Osteoblast (primary cell): ENCODE measurements at regions not wholly inside any gene's neighbourhood (a gene's known extent, or its start where the extent isn't known, plus 50 kb on each side); places are given as distances from the start of the nearest gene placed in this dataset.
"Not testable (repeated sequence)": the region's sequence is repeated elsewhere in the genome, so short reads cannot be mapped to it uniquely, and the experiment has no call there.

Experiments
- DNase-seq: peaks from one replicate; pipeline ENCODE4 v3.0.0; 2011; ENCODE audit warnings: low spot score, mixed read lengths; ENCODE audit not compliant: insufficient read length; ENCODE audit errors: missing footprints
- H2AFZ ChIP-seq: 2 replicates; pipeline ENCODE4 v1.6.0; 2011; ENCODE audit warnings: mild to moderate bottlenecking, low read length
- H3K27ac ChIP-seq: 2 replicates; pipeline ENCODE4 v1.5.1; 2011; ENCODE audit warnings: mild to moderate bottlenecking, low read depth, low read length, moderate library complexity
- H3K27me3 ChIP-seq: 2 replicates; pipeline ENCODE4 v1.6.0; 2012; ENCODE audit warnings: mild to moderate bottlenecking, control low read depth, inconsistent platforms, low read length, moderate library complexity; ENCODE audit not compliant: insufficient read depth
- H3K36me3 ChIP-seq: 2 replicates; pipeline ENCODE4 v1.5.1; 2011; ENCODE audit warnings: mild to moderate bottlenecking, low read length, control low read depth, moderate library complexity; ENCODE audit not compliant: insufficient read depth
- H3K4me1 ChIP-seq: 2 replicates; pipeline ENCODE4 v1.5.1; 2011; ENCODE audit warnings: mild to moderate bottlenecking, low read length, control low read depth, moderate library complexity; ENCODE audit not compliant: insufficient read depth
- H3K4me2 ChIP-seq: 2 replicates; pipeline ENCODE4 v1.6.0; 2011; ENCODE audit warnings: mild to moderate bottlenecking, low read length; ENCODE audit not compliant: insufficient read depth
- H3K4me3 ChIP-seq: fragments of 200-600 bp; sonication (generic); 3 replicates; pipeline ENCODE4 v1.5.1; 2012; ENCODE audit warnings: mild to moderate bottlenecking, low read length, inconsistent platforms; ENCODE audit not compliant: insufficient read depth
- H3K79me2 ChIP-seq: 2 replicates; pipeline ENCODE4 v1.6.0; 2012; ENCODE audit warnings: mild to moderate bottlenecking, low read length, control low read depth, inconsistent platforms; ENCODE audit not compliant: insufficient read depth
- H3K9me3 ChIP-seq: 2 replicates; pipeline ENCODE4 v1.5.1; 2011; ENCODE audit warnings: low read depth, low read length, control low read depth
- H4K20me1 ChIP-seq: 2 replicates; pipeline ENCODE4 v1.6.0; 2012; ENCODE audit warnings: mild to moderate bottlenecking, low read length, control low read depth; ENCODE audit not compliant: insufficient read depth
- CTCF ChIP-seq: IDR thresholded peaks from 2 replicates; pipeline ENCODE4 v1.5.1; 2011; ENCODE audit warnings: mild to moderate bottlenecking, low read depth, low read length, moderate library complexity; ENCODE audit errors: extremely low read depth

GRCh38 chr12:97984436-97984835 is 521.8 kb downstream of the RMST start:
- Histone ChIP-seq H3K27ac (no peak overlapping the region), H3K27me3 (no peaks in the 10 kb centered on the region), H2AFZ (no peak overlapping the region), H3K4me1 (no peaks in the 10 kb centered on the region), H3K36me3 (no peaks in the 10 kb centered on the region), H3K4me3 (no peak overlapping the region), H3K79me2 (no peaks in the 10 kb centered on the region), H3K4me2 (no peak overlapping the region), H4K20me1 (no peaks in the 10 kb centered on the region), H3K9me3 (no peaks in the 10 kb centered on the region)
- no peak for TF ChIP-seq CTCF
- no peak for DNase-seq

- no peak for TF ChIP-seq CTCF
- no peak overlapping the region for H3K27ac ChIP-seq
- no peaks in the 10 kb centered on the region for H3K4me1 ChIP-seq
- no peaks in the 10 kb centered on the region for H4K20me1 ChIP-seq
- DNase-seq = no peak
- no peaks in the 10 kb centered on the region for H3K27me3 ChIP-seq
- no peak overlapping the region for H3K4me2 ChIP-seq
- H3K79me2 ChIP-seq = no peaks in the 10 kb centered on the region
- H3K36me3 ChIP-seq = no peaks in the 10 kb centered on the region
- no peaks in the 10 kb centered on the region for H3K9me3 ChIP-seq
- H2AFZ ChIP-seq = no peak overlapping the region
- no peak overlapping the region for H3K4me3 ChIP-seq
Measured at GRCh38 chr12:97984974-97985580, 522.5 kb downstream of the RMST start.

- TF ChIP-seq CTCF = no peak
- Histone ChIP-seq H2AFZ (no peak overlapping the region), H3K4me3 (no peak overlapping the region), H3K27ac (no peak overlapping the region), H3K4me2 (no peak overlapping the region), H4K20me1 (no peaks in the 10 kb centered on the region), H3K4me1 (no peaks in the 10 kb centered on the region), H3K27me3 (no peaks in the 10 kb centered on the region), H3K9me3 (no peaks in the 10 kb centered on the region), H3K79me2 (no peaks in the 10 kb centered on the region), H3K36me3 (no peaks in the 10 kb centered on the region)
- no peak for DNase-seq
Measured at GRCh38 chr12:97985834-97986233, 523.2 kb downstream of the RMST start.

- DNase-seq, H3K4me3 ChIP-seq, H3K4me1 ChIP-seq, H3K36me3 ChIP-seq, H3K27ac ChIP-seq, H4K20me1 ChIP-seq, H3K4me2 ChIP-seq, H2AFZ ChIP-seq, H3K27me3 ChIP-seq, H3K79me2 ChIP-seq, H3K9me3 ChIP-seq: not testable (repeated sequence)
Measured at GRCh38 chr12:97988588-97988987, 526.0 kb downstream of the RMST start.
